GM12891 (cell line): ENCODE measurements at regions not wholly inside any gene's neighbourhood (a gene's known extent, or its start where the extent isn't known, plus 50 kb on each side); places are given as distances from the start of the nearest gene placed in this dataset.

Experiments
- PAX5 ChIP-seq: IDR thresholded peaks from 2 replicates; pipeline ENCODE4 v1.6.1; 2011; ENCODE audit warnings: low read length, moderate library complexity, mild to moderate bottlenecking; ENCODE audit not compliant: insufficient read depth, severe bottlenecking
- POLR2A ChIP-seq: IDR thresholded peaks from 2 replicates; pipeline ENCODE4 v1.6.1; 2011; ENCODE audit warnings: low read depth, low read length, control low read depth
- POLR2AphosphoS5 ChIP-seq: IDR thresholded peaks from 2 replicates; pipeline ENCODE4 v1.6.1; 2011; ENCODE audit warnings: low read depth, low read length, control low read depth
- SPI1 ChIP-seq: IDR thresholded peaks from 2 replicates; pipeline ENCODE4 v1.6.1; 2011; ENCODE audit warnings: low read depth, low read length, control low read depth
- TAF1 ChIP-seq: IDR thresholded peaks from 2 replicates; pipeline ENCODE4 v1.6.1; 2011; ENCODE audit warnings: low read depth, low read length, control low read depth

DNA sequence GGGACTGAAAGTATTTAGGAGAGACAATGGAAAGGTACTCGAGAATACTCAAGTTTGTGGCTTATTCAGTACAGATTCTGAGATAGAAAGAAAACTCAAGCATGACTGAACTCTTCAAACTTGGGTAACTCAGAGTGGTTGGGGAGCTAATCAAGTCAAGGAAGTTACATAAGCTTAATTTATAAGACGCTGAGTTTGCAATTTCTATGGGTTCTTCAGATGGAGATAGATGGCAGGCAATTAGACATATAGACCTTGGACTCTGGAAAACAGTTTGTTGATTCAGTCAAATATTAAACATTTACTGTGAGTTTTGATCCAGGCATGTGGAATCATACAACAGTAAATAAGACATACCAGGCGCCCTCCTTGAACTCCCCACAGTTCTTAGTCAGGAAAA lies 1749.9 kb upstream of the TENM3 start:
- TF ChIP-seq POLR2AphosphoS5 (no peak), PAX5 (no peak), TAF1 (no peak), POLR2A (no peak), SPI1 (no peak)
